ENCODE measurements at regions not wholly inside any gene's neighbourhood (a gene's known extent, or its start where the extent isn't known, plus 50 kb on each side); places are given as distances from the start of the nearest gene placed in this dataset.

DNA sequence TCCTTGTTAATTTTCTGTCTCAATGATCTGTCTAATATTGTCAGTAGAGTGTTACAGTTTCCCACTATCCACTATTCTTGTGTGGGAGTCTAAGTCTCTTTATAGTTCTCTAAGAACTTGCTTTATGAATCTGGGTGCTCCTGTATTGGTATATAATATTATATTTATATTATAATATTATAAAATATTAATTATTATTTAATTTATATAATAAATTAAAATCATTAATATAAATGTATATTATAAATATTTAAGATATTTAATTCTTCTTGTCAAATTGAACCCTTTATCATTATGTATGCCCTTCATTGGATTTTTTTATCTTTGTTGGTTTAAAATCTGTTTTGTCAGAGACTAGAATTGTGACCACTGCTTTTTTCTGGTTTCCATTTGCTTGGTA is 1950.2 kb upstream of the LRRTM1 start:
- no peaks in the 10 kb centered on the region for H3K36me3 ChIP-seq (ENCODE audit: insufficient read depth, low read length)
- no peaks in the 10 kb centered on the region for H3K79me2 ChIP-seq (ENCODE audit: insufficient read depth, low read length)
- no peaks in the 10 kb centered on the region for H3K9me2 ChIP-seq (ENCODE audit: low read depth, low read length)
- no peaks in the 10 kb centered on the region for H3K27me3 ChIP-seq (ENCODE audit: insufficient read depth, low read length)
- no peak overlapping the region for H3K9ac ChIP-seq (ENCODE audit: low read length)
- H4K20me1 ChIP-seq (ENCODE audit: insufficient read depth, low read length): no peaks in the 10 kb centered on the region
- no peak overlapping the region for H3K27ac ChIP-seq (ENCODE audit: low read depth, low read length, poor library complexity, severe bottlenecking)
- no peaks in the 10 kb centered on the region for H3K4me1 ChIP-seq (ENCODE audit: insufficient read depth, low read length, severe bottlenecking)
- TF ChIP-seq, protein P1, sequence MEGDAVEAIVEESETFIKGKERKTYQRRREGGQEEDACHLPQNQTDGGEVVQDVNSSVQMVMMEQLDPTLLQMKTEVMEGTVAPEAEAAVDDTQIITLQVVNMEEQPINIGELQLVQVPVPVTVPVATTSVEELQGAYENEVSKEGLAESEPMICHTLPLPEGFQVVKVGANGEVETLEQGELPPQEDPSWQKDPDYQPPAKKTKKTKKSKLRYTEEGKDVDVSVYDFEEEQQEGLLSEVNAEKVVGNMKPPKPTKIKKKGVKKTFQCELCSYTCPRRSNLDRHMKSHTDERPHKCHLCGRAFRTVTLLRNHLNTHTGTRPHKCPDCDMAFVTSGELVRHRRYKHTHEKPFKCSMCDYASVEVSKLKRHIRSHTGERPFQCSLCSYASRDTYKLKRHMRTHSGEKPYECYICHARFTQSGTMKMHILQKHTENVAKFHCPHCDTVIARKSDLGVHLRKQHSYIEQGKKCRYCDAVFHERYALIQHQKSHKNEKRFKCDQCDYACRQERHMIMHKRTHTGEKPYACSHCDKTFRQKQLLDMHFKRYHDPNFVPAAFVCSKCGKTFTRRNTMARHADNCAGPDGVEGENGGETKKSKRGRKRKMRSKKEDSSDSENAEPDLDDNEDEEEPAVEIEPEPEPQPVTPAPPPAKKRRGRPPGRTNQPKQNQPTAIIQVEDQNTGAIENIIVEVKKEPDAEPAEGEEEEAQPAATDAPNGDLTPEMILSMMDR (IDR thresholded peaks at IDR 0.05; ENCODE audit: low read length): no peak
- no peaks in the 10 kb centered on the region for H3K9me3 ChIP-seq (ENCODE audit: low read length)
- H3K4me2 ChIP-seq (ENCODE audit: low read length): no peak overlapping the region
- H2AFZ ChIP-seq (ENCODE audit: low read length): no peak overlapping the region
- H3K4me3 ChIP-seq (ENCODE audit: low read depth, low read length, poor library complexity, severe bottlenecking): no peak overlapping the region
- no peaks in the 10 kb centered on the region for H3F3A ChIP-seq (ENCODE audit: insufficient read depth, low read length)

DNA sequence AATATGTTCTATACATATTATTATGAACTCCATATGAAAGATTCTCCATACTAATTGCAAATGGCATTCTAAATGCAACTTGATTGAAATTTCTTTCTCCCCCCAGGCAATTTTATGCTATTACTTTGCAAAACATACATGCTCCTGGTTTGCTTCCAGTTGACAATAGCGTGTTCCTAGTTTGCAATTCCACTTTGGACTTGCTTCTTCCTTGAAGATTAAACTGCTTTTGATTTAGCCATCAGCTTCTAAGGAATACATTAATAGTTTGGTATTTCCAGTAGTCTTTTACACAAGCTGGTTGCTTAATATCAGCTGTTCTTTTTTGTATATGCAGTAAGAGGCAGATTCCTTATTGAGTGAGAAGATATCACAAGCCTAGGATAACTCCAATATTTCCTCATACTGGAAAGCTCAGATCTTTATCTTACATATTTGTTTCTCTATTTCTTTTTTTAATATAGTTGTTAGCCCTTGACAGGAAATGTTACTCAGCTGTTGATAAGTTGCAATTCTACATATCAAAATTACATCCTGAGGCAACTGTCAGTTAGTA is 1941.7 kb upstream of the LRRTM1 start:
- no peak overlapping the region for H3K4me2 ChIP-seq (ENCODE audit: low read length)
- TF ChIP-seq, protein P1 (IDR thresholded peaks at IDR 0.05; ENCODE audit: low read length): no peak
- no peak for TF ChIP-seq EZH2 (IDR thresholded peaks at IDR 0.05; ENCODE audit: borderline replicate concordance, low read length)
- no peaks in the 10 kb centered on the region for H3K9me3 ChIP-seq (ENCODE audit: low read length)
- H4K20me1 ChIP-seq (ENCODE audit: insufficient read depth, low read length): no peaks in the 10 kb centered on the region
- no peaks in the 10 kb centered on the region for H3K9me2 ChIP-seq (ENCODE audit: low read depth, low read length)
- no peak overlapping the region for H2AFZ ChIP-seq (ENCODE audit: low read length)
- H3F3A ChIP-seq (ENCODE audit: insufficient read depth, low read length): no peaks in the 10 kb centered on the region
- H3K79me2 ChIP-seq (ENCODE audit: insufficient read depth, low read length): no peaks in the 10 kb centered on the region
- H3K27me3 ChIP-seq (ENCODE audit: insufficient read depth, low read length): no peaks in the 10 kb centered on the region
- no peaks in the 10 kb centered on the region for H3K36me3 ChIP-seq (ENCODE audit: insufficient read depth, low read length)
- no peak overlapping the region for H3K9ac ChIP-seq (ENCODE audit: low read length)
- no peak overlapping the region for H3K4me3 ChIP-seq (ENCODE audit: low read depth, low read length, poor library complexity, severe bottlenecking)
- H3K27ac ChIP-seq (ENCODE audit: low read depth, low read length, poor library complexity, severe bottlenecking): no peak overlapping the region
- no peaks in the 10 kb centered on the region for H3K4me1 ChIP-seq (ENCODE audit: insufficient read depth, low read length, severe bottlenecking)

DNA sequence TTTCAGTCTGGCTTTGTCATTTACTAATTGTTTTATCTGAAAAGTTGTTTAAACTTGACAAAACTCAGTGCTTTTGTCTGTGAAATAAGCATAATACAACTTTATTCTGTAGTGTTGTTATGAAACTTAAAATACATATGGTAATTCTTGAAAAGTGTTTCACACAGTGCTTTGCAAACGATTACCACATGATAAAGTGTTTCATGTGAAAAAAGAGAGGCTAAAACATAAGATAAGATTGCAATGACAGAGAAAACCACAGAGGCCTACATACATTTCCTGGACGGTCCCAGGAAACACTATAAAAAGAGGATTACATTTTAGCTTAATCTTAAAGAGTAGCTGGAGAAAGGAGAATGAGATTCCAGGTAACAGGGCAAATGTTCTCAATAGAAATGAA is 1934.6 kb upstream of the LRRTM1 start:
- no peak overlapping the region for H2AFZ ChIP-seq (ENCODE audit: low read length)
- no peaks in the 10 kb centered on the region for H4K20me1 ChIP-seq (ENCODE audit: insufficient read depth, low read length)
- no peaks in the 10 kb centered on the region for H3F3A ChIP-seq (ENCODE audit: insufficient read depth, low read length)
- no peaks in the 10 kb centered on the region for H3K4me1 ChIP-seq (ENCODE audit: insufficient read depth, low read length, severe bottlenecking)
- H3K9me3 ChIP-seq (ENCODE audit: low read length): no peaks in the 10 kb centered on the region
- no peaks in the 10 kb centered on the region for H3K27me3 ChIP-seq (ENCODE audit: insufficient read depth, low read length)
- no peak overlapping the region for H3K4me3 ChIP-seq (ENCODE audit: low read depth, low read length, poor library complexity, severe bottlenecking)
- no peaks in the 10 kb centered on the region for H3K36me3 ChIP-seq (ENCODE audit: insufficient read depth, low read length)
- no peaks in the 10 kb centered on the region for H3K79me2 ChIP-seq (ENCODE audit: insufficient read depth, low read length)
- H3K9ac ChIP-seq (ENCODE audit: low read length): no peak overlapping the region
- TF ChIP-seq EZH2 (IDR thresholded peaks at IDR 0.05; ENCODE audit: borderline replicate concordance, low read length): no peak
- H3K27ac ChIP-seq (ENCODE audit: low read depth, low read length, poor library complexity, severe bottlenecking): no peak overlapping the region
- H3K9me2 ChIP-seq (ENCODE audit: low read depth, low read length): no peaks in the 10 kb centered on the region
- H3K4me2 ChIP-seq (ENCODE audit: low read length): no peak overlapping the region

DNA sequence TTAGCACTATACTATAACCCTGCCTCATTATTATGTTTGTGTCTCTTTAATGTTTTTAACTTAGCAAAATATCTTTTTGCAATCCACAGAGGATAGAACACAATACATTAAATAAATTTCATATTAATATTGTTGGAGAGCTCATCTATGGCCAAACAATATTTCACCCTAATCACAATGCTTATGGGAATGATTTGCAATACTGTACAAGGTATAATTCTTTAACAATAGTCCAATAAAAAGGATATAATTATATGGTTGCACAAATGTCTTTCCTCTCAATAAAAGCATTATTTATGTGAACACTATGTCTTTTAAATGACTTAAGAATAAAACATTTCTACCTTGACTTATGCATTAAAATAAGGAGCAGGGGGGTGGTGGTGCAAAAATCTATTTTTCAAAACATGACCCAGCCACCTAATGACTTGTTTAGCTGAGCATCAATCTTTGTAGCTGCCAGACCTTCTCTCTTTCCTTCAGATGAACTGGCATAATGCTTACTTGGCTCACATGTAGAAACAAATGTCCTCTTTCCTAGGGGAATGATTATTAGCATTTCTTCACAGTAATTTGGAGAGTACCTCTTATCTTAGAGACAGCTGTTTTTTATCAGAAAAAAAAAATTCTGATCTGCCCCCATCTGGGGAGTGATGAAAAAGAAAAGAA is 1933.6 kb upstream of the LRRTM1 start:
- Histone ChIP-seq H3K9me2 (ENCODE audit: low read depth, low read length) (no peaks in the 10 kb centered on the region), H3K4me3 (ENCODE audit: low read depth, low read length, poor library complexity, severe bottlenecking) (no peak overlapping the region), H3K27ac (ENCODE audit: low read depth, low read length, poor library complexity, severe bottlenecking) (no peak overlapping the region), H2AFZ (ENCODE audit: low read length) (no peak overlapping the region), H3K4me2 (ENCODE audit: low read length) (no peak overlapping the region), H3K36me3 (ENCODE audit: insufficient read depth, low read length) (no peaks in the 10 kb centered on the region), H3K9ac (ENCODE audit: low read length) (no peak overlapping the region), H3K27me3 (ENCODE audit: insufficient read depth, low read length) (no peaks in the 10 kb centered on the region), H3K79me2 (ENCODE audit: insufficient read depth, low read length) (no peaks in the 10 kb centered on the region), H4K20me1 (ENCODE audit: insufficient read depth, low read length) (no peaks in the 10 kb centered on the region), H3F3A (ENCODE audit: insufficient read depth, low read length) (no peaks in the 10 kb centered on the region), H3K9me3 (ENCODE audit: low read length) (no peaks in the 10 kb centered on the region), H3K4me1 (ENCODE audit: insufficient read depth, low read length, severe bottlenecking) (no peaks in the 10 kb centered on the region)
- no peak for TF ChIP-seq EZH2 (IDR thresholded peaks at IDR 0.05; ENCODE audit: borderline replicate concordance, low read length)
- TF ChIP-seq, protein P1 (IDR thresholded peaks at IDR 0.05; ENCODE audit: low read length): no peak
